Hepatocyte (in vitro differentiated cells): ENCODE measurements at regions not wholly inside any gene's neighbourhood (a gene's known extent, or its start where the extent isn't known, plus 50 kb on each side); places are given as distances from the start of the nearest gene placed in this dataset.

ENCODE experiments used
- EZH2 ChIP-seq: fragments of 200-600 bp; sonication (generic); IDR thresholded peaks from 2 replicates; pipeline ENCODE4 v1.6.1; 2016; ENCODE audit warnings: antibody characterized with exemption, mild to moderate bottlenecking, borderline replicate concordance
- TF ChIP-seq, protein P1 (sequence below): fragments of 200-600 bp; sonication (generic); IDR thresholded peaks from 2 replicates; pipeline ENCODE4 v1.5.1; 2016; ENCODE audit warnings: antibody characterized with exemption, mild to moderate bottlenecking; ENCODE audit not compliant: poor library complexity

DNA sequence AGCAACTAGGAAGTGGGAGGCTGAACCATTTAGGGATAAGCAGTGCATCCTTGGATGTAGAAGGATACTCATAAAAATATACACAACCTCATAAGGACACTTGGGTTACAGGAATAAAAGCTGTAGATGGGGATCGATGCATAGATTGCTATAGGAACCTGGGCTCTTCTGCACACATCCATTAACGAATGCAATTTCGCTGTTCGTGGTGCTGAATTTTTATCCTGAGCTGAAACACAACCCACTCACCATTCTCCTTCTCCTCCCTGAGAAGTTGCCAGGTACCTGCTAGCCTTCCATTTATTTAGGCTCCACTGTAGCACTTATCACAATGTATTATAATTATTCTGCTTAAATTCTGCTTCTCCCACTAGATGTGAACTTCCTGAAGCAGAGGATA is 320.6 kb upstream of the BRINP1 start:
- TF ChIP-seq EZH2: no peak
- TF ChIP-seq, protein P1, sequence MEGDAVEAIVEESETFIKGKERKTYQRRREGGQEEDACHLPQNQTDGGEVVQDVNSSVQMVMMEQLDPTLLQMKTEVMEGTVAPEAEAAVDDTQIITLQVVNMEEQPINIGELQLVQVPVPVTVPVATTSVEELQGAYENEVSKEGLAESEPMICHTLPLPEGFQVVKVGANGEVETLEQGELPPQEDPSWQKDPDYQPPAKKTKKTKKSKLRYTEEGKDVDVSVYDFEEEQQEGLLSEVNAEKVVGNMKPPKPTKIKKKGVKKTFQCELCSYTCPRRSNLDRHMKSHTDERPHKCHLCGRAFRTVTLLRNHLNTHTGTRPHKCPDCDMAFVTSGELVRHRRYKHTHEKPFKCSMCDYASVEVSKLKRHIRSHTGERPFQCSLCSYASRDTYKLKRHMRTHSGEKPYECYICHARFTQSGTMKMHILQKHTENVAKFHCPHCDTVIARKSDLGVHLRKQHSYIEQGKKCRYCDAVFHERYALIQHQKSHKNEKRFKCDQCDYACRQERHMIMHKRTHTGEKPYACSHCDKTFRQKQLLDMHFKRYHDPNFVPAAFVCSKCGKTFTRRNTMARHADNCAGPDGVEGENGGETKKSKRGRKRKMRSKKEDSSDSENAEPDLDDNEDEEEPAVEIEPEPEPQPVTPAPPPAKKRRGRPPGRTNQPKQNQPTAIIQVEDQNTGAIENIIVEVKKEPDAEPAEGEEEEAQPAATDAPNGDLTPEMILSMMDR: no peak
